ENCODE measurements at regions not wholly inside any gene's neighbourhood (a gene's known extent, or its start where the extent isn't known, plus 50 kb on each side); places are given as distances from the start of the nearest gene placed in this dataset.

DNA sequence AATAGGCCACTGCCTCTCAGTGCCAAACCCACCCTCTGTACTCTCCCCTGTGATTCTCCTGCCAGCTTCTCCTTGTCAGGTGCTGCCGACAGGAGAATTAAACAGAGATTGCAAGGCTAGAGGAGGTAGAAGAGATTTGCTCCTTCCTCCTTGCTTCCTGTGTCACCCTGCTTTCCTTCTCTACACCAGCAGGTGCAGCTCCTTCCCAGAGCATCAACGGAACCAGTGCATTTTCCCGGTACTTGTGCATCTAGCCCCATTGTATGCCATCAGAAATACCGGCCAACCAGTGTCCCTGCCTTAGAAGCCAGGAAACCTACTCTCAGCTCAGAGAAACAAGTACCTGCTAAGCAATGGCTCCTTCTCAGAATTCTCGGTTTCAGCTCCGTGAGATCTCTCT, 253.2 kb downstream of the SUCLA2 start:
- no peak for ATAC-seq (ENCODE audit: low read depth in 2 of 2)
- Histone ChIP-seq H3K27ac (ENCODE audit: insufficient read depth, low read length, poor library complexity, severe bottlenecking) (no peak overlapping the region), H3K27me3 (ENCODE audit: control insufficient read depth, insufficient read depth, low read length) (no peaks in the 10 kb centered on the region), H3K4me3 (ENCODE audit: low read depth, low read length) (no peak overlapping the region), H3K9me3 (ENCODE audit: control insufficient read depth in 2 of 2, low read length in 2 of 2) (no peaks in the 10 kb centered on the region), H3K4me1 (ENCODE audit: control insufficient read depth, insufficient read depth, low read length, poor library complexity, severe bottlenecking) (no peaks in the 10 kb centered on the region), H3K36me3 (ENCODE audit: control insufficient read depth, insufficient read depth, low read length) (no peaks in the 10 kb centered on the region)
- Mint-ChIP-seq H3K36me3 (no peaks in the 10 kb centered on the region), H3K4me1 (no peaks in the 10 kb centered on the region), H3K4me3 (no peak overlapping the region), H3K27me3 (peaks cover 5% of the 10 kb centered on the region), H3K27ac (no peak overlapping the region), H3K9me3 (peaks cover 0 to 3% (median 0%) of the 10 kb centered on the region in 7 donors)
- DNase-seq, result no peak

DNA sequence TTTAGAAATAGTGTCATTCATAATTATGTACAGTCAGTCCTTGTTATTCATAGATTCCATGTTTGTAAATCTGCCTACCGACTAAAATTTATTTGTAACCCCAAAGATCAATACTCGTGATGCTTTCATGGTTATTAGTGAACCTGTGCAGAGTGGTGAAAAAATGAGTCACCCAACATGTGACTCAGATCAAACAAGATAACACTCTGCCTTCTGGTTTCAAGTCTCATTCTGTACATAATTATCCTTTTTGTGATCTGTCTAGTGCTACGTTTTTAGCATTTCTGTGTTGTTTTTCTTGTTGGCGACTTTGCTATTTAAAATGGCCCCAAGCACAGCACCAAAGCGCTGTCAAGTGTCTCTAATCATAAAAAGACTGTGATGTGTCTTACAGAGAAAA, 274.7 kb downstream of the SUCLA2 start:
- Histone ChIP-seq H3K27me3 (ENCODE audit: control insufficient read depth, insufficient read depth, low read length) (no peaks in the 10 kb centered on the region), H3K36me3 (ENCODE audit: control insufficient read depth, insufficient read depth, low read length) (no peaks in the 10 kb centered on the region), H3K27ac (ENCODE audit: insufficient read depth, low read length, poor library complexity, severe bottlenecking) (no peak overlapping the region), H3K4me1 (ENCODE audit: control insufficient read depth, insufficient read depth, low read length, poor library complexity, severe bottlenecking) (no peaks in the 10 kb centered on the region), H3K9me3 (ENCODE audit: control insufficient read depth in 2 of 2, low read length in 2 of 2) (peaks cover 0 to 2% of the 10 kb centered on the region in 2 experiments), H3K4me3 (ENCODE audit: low read depth, low read length) (no peak overlapping the region)
- no peaks in the 10 kb centered on the region for H3K36me3 Mint-ChIP-seq
- H3K4me1 Mint-ChIP-seq, result no peaks in the 10 kb centered on the region
- no peaks in the 10 kb centered on the region for H3K27me3 Mint-ChIP-seq
- DNase-seq (no peak), ATAC-seq (ENCODE audit: low read depth in 2 of 2) (no peak)
- H3K27ac Mint-ChIP-seq, result no peak overlapping the region
- H3K9me3 Mint-ChIP-seq, result peaks cover 0 to 5% (median 0%) of the 10 kb centered on the region in 7 donors
- no peak overlapping the region for H3K4me3 Mint-ChIP-seq

DNA sequence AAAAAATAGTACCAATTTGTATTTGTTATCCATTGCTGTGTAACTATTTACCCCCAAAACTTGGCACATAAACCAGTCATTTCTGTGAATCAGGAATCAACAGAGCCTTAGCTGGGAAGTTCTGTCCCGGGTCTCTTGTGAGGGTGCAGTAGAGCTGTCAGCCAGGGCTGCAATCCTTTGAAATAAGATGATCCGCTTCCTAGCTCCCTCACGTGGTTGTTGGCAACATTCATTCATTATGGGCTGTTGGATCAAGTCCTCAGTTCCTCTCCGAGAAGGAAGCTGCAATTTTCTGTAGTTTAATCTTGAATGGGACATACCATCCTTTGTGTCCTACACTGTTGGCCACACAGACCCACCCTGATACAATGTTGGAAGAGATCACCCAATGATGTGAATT, 277.2 kb downstream of the SUCLA2 start:
- H3K36me3 ChIP-seq (ENCODE audit: control insufficient read depth, insufficient read depth, low read length), result no peaks in the 10 kb centered on the region
- DNase-seq, result no peak
- no peak for ATAC-seq (ENCODE audit: low read depth in 2 of 2)
- H3K4me3 Mint-ChIP-seq, result no peak overlapping the region
- H3K27me3 ChIP-seq (ENCODE audit: control insufficient read depth, insufficient read depth, low read length), result no peaks in the 10 kb centered on the region
- H3K27me3 Mint-ChIP-seq, result no peaks in the 10 kb centered on the region
- H3K4me1 ChIP-seq (ENCODE audit: control insufficient read depth, insufficient read depth, low read length, poor library complexity, severe bottlenecking), result no peaks in the 10 kb centered on the region
- H3K9me3 Mint-ChIP-seq, result peaks cover 0 to 5% (median 0%) of the 10 kb centered on the region in 7 donors
- H3K4me1 Mint-ChIP-seq, result no peaks in the 10 kb centered on the region
- H3K9me3 ChIP-seq (ENCODE audit: control insufficient read depth in 2 of 2, low read length in 2 of 2), result peaks cover 0 to 2% of the 10 kb centered on the region in 2 experiments
- H3K27ac Mint-ChIP-seq, result no peak overlapping the region
- H3K27ac ChIP-seq (ENCODE audit: insufficient read depth, low read length, poor library complexity, severe bottlenecking), result no peak overlapping the region
- H3K36me3 Mint-ChIP-seq, result no peaks in the 10 kb centered on the region
- no peak overlapping the region for H3K4me3 ChIP-seq (ENCODE audit: low read depth, low read length)

DNA sequence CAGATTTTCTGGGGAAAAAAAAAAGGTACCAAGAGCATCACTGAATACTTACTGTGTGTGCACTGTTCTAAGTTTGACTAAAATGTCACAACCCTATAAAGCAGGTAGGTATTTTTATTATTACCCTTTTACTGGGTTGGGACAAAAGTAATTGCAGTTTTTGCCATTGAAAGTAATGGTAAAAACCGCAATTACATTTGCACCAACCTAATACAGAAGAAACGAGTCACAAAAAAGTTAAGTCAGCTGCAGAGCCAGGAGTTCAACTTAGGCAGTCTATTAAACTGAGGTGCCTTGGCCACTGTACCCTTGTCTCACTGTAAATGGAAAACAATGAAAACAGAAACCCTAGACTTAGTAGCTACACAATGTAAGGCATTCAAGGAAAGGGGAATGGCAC, 281.9 kb downstream of the SUCLA2 start:
- Histone ChIP-seq H3K27ac (ENCODE audit: insufficient read depth, low read length, poor library complexity, severe bottlenecking) (no peak overlapping the region), H3K9me3 (ENCODE audit: control insufficient read depth in 2 of 2, low read length in 2 of 2) (no peaks in the 10 kb centered on the region), H3K4me3 (ENCODE audit: low read depth, low read length) (no peak overlapping the region), H3K36me3 (ENCODE audit: control insufficient read depth, insufficient read depth, low read length) (no peaks in the 10 kb centered on the region), H3K27me3 (ENCODE audit: control insufficient read depth, insufficient read depth, low read length) (no peaks in the 10 kb centered on the region), H3K4me1 (ENCODE audit: control insufficient read depth, insufficient read depth, low read length, poor library complexity, severe bottlenecking) (no peaks in the 10 kb centered on the region)
- no peak for ATAC-seq (ENCODE audit: low read depth in 2 of 2)
- DNase-seq, result no peak
- no peaks in the 10 kb centered on the region for H3K27me3 Mint-ChIP-seq
- no peak overlapping the region for H3K27ac Mint-ChIP-seq
- H3K9me3 Mint-ChIP-seq, result peaks cover 0 to 3% (median 0%) of the 10 kb centered on the region in 7 donors
- H3K4me1 Mint-ChIP-seq, result no peaks in the 10 kb centered on the region
- no peaks in the 10 kb centered on the region for H3K36me3 Mint-ChIP-seq
- no peak overlapping the region for H3K4me3 Mint-ChIP-seq

DNA sequence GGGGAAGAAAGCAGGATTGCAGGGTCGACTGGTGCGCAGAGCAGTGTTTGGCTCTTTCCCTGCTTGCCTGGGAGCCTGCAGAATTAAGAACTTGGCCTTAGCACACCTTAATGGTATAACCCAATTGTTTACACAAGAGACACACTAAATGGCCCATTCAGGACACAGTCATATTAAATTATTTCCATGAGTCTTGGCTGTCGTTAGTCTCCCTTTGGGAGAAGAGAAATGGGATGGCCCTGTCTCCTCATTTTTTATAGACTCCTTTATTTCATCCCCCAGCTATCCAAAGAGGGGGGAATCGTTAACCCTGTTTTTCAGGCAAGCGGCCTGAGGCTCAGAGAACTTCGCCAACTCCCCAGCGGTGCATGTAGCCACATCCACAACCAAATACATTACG, 282.5 kb downstream of the SUCLA2 start:
- H3K4me3 ChIP-seq (ENCODE audit: low read depth, low read length), result no peak overlapping the region

DNA sequence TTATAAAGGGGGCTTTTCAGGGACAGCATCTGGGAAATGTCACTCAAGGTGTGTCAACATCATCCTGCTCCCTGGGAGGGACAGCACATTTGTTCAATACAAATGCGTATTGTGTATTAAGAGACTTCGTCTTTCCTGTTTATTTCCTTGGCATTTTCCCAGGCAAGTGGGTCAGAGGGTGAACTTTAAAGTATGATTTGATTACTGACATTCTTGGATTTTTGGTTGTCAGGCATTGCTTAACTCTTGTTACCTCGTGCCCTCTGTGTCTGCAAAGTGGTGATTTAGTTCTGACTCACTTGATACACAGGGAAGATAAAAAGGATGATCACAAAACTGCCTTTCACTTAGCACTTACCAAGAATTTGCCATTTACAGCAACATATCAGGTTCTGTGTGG, 292.7 kb downstream of the SUCLA2 start:
- Histone ChIP-seq H3K27me3 (ENCODE audit: control insufficient read depth, insufficient read depth, low read length) (no peaks in the 10 kb centered on the region), H3K4me3 (ENCODE audit: low read depth, low read length) (no peak overlapping the region), H3K9me3 (ENCODE audit: control insufficient read depth in 2 of 2, low read length in 2 of 2) (no peaks in the 10 kb centered on the region), H3K36me3 (ENCODE audit: control insufficient read depth, insufficient read depth, low read length) (no peaks in the 10 kb centered on the region), H3K27ac (ENCODE audit: insufficient read depth, low read length, poor library complexity, severe bottlenecking) (no peak overlapping the region), H3K4me1 (ENCODE audit: control insufficient read depth, insufficient read depth, low read length, poor library complexity, severe bottlenecking) (no peaks in the 10 kb centered on the region)
- no peak for DNase-seq
- Mint-ChIP-seq H3K36me3 (no peaks in the 10 kb centered on the region), H3K9me3 (peaks cover 0 to 8% (median 0%) of the 10 kb centered on the region in 7 donors), H3K4me3 (no peak overlapping the region), H3K27me3 (peaks cover 11% of the 10 kb centered on the region), H3K4me1 (no peaks in the 10 kb centered on the region), H3K27ac (no peak overlapping the region)
- no peak for ATAC-seq (ENCODE audit: low read depth in 2 of 2)

More for the DNA sequence above, 282.5 kb downstream of the SUCLA2 start:
- H3K36me3 Mint-ChIP-seq, result no peaks in the 10 kb centered on the region
- Histone ChIP-seq H3K36me3 (ENCODE audit: control insufficient read depth, insufficient read depth, low read length) (no peaks in the 10 kb centered on the region), H3K27ac (ENCODE audit: insufficient read depth, low read length, poor library complexity, severe bottlenecking) (no peak overlapping the region), H3K4me1 (ENCODE audit: control insufficient read depth, insufficient read depth, low read length, poor library complexity, severe bottlenecking) (no peaks in the 10 kb centered on the region), H3K27me3 (ENCODE audit: control insufficient read depth, insufficient read depth, low read length) (no peaks in the 10 kb centered on the region), H3K9me3 (ENCODE audit: control insufficient read depth in 2 of 2, low read length in 2 of 2) (no peaks in the 10 kb centered on the region)
- H3K9me3 Mint-ChIP-seq, result peaks cover 0 to 3% (median 0%) of the 10 kb centered on the region in 7 donors
- no peaks in the 10 kb centered on the region for H3K4me1 Mint-ChIP-seq
- no peak overlapping the region for H3K4me3 Mint-ChIP-seq
- H3K27me3 Mint-ChIP-seq, result no peaks in the 10 kb centered on the region
- no peak overlapping the region for H3K27ac Mint-ChIP-seq
- ATAC-seq (ENCODE audit: low read depth in 2 of 2) (no peak), DNase-seq (no peak)

DNA sequence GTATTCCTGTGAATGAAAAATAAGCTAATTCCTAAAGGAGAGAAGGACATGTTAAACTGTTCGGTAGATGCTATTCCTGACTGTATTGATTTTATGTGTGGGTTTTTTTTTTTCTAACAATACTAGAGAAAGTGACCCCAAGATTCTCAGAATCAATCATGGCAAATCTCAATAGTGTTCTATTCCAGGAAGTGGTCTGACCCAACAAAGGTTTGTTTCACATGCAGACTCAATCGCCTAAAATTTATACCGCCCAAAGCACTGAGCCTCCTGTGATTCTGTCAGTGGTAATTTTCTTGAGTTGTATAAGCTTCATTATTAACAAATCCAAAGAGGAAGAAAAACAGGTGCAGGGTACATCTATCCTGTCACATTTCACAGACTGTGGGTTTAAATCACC, 293.7 kb downstream of the SUCLA2 start:
- no peaks in the 10 kb centered on the region for H3K36me3 Mint-ChIP-seq
- no peak for DNase-seq
- H3K4me1 Mint-ChIP-seq, result no peaks in the 10 kb centered on the region
- Histone ChIP-seq H3K4me3 (ENCODE audit: low read depth, low read length) (no peak overlapping the region), H3K27ac (ENCODE audit: insufficient read depth, low read length, poor library complexity, severe bottlenecking) (no peak overlapping the region), H3K27me3 (ENCODE audit: control insufficient read depth, insufficient read depth, low read length) (no peaks in the 10 kb centered on the region), H3K4me1 (ENCODE audit: control insufficient read depth, insufficient read depth, low read length, poor library complexity, severe bottlenecking) (no peaks in the 10 kb centered on the region), H3K9me3 (ENCODE audit: control insufficient read depth in 2 of 2, low read length in 2 of 2) (no peaks in the 10 kb centered on the region), H3K36me3 (ENCODE audit: control insufficient read depth, insufficient read depth, low read length) (no peaks in the 10 kb centered on the region)
- no peak for ATAC-seq (ENCODE audit: low read depth in 2 of 2)
- no peak overlapping the region for H3K4me3 Mint-ChIP-seq
- peaks cover 0 to 8% (median 0%) of the 10 kb centered on the region in 7 donors for H3K9me3 Mint-ChIP-seq
- peaks cover 11% of the 10 kb centered on the region for H3K27me3 Mint-ChIP-seq
- H3K27ac Mint-ChIP-seq, result no peak overlapping the region

DNA sequence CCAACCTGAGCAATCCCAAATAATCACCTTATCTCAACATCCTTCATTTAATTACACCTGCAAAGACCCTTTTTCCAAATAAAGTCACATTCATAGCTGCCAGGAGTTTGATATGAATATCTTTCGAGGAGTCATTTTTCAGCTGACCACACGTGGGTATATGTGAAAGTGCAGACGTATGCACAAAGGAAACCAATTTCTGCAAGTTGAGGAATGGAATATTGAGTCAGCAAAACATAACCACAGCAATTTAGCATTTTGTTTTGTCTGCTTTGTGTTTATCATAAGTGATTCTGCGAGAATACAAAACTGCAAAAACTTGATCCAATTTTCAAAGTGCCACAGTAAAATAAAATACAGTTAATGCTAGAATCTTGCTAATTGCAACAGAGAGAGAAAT, 295.9 kb downstream of the SUCLA2 start:
- no peaks in the 10 kb centered on the region for H3K36me3 ChIP-seq (ENCODE audit: control insufficient read depth, insufficient read depth, low read length)
- Mint-ChIP-seq H3K4me1 (no peaks in the 10 kb centered on the region), H3K36me3 (no peaks in the 10 kb centered on the region), H3K27ac (no peak overlapping the region), H3K9me3 (peaks cover 0 to 3% (median 0%) of the 10 kb centered on the region in 7 donors), H3K4me3 (no peak overlapping the region), H3K27me3 (peaks cover 4% of the 10 kb centered on the region)
- H3K27me3 ChIP-seq (ENCODE audit: control insufficient read depth, insufficient read depth, low read length), result no peaks in the 10 kb centered on the region
- H3K9me3 ChIP-seq (ENCODE audit: control insufficient read depth in 2 of 2, low read length in 2 of 2), result no peaks in the 10 kb centered on the region
- no peaks in the 10 kb centered on the region for H3K4me1 ChIP-seq (ENCODE audit: control insufficient read depth, insufficient read depth, low read length, poor library complexity, severe bottlenecking)
- H3K27ac ChIP-seq (ENCODE audit: insufficient read depth, low read length, poor library complexity, severe bottlenecking), result no peak overlapping the region
- no peak for DNase-seq
- ATAC-seq (ENCODE audit: low read depth in 2 of 2), result no peak
- no peak overlapping the region for H3K4me3 ChIP-seq (ENCODE audit: low read depth, low read length)

Measured in CD4-positive, CD25-positive, alpha-beta regulatory T cell (primary cell).